Large intestine (tissue), 3 donors: ENCODE measurements at regions not wholly inside any gene's neighbourhood (a gene's known extent, or its start where the extent isn't known, plus 50 kb on each side); places are given as distances from the start of the nearest gene placed in this dataset.
A peak's percentile ranks its signal among the peaks of the same experiment; 100 is the strongest.

ENCODE experiments used
- DNase-seq, 2 donors: peaks; one replicate each; pipeline versions ENCODE4 v3.0.0 to v3.0.0-alpha.2; 2013
- H3K27ac ChIP-seq: one replicate; pipeline ENCODE4 v1.5.1; 2013; ENCODE audit warnings: low read length
- H3K27me3 ChIP-seq: 2 replicates; pipeline ENCODE4 v1.6.1; 2013; ENCODE audit warnings: low read length; ENCODE audit not compliant: control insufficient read depth, insufficient read depth
- H3K36me3 ChIP-seq: 2 replicates; pipeline ENCODE4 v1.6.1; 2013; ENCODE audit warnings: low read length; ENCODE audit not compliant: control insufficient read depth, insufficient read depth
- H3K4me1 ChIP-seq: one replicate; pipeline ENCODE4 v1.6.1; 2013; ENCODE audit warnings: low read length; ENCODE audit not compliant: control insufficient read depth, insufficient read depth
- H3K4me3 ChIP-seq: one replicate; pipeline ENCODE4 v1.5.1; 2013; ENCODE audit warnings: low read length
- H3K9me3 ChIP-seq: one replicate; pipeline ENCODE4 v1.6.1; 2013; ENCODE audit warnings: mild to moderate bottlenecking, low read depth, low read length, moderate library complexity; ENCODE audit not compliant: control insufficient read depth
- WGBS: methylation state at CpG from one replicate; pipeline ENCODE4 v1.1.5; 2013; ENCODE audit warnings: low lambda C conversion rate; ENCODE audit not compliant: insufficient coverage; 5-methylcytosine and 5-hydroxymethylcytosine counted together

- H3K36me3 ChIP-seq = no peaks in the 10 kb centered on the region
- no peaks in the 10 kb centered on the region for H3K9me3 ChIP-seq
- WGBS = no CpG with 5 or more reads among the region's 14 CpGs
- H3K27me3 ChIP-seq = no peaks in the 10 kb centered on the region
- peak overlapping the region; percentile 70 for H3K27ac ChIP-seq
- peaks cover 30% of the 10 kb centered on the region for H3K4me1 ChIP-seq
- DNase-seq = peak; percentile 40 to 59
- H3K4me3 ChIP-seq = no peak overlapping the region
Observed at GRCh38 chr6:37092923-37093727, 76.8 kb upstream of the PIM1 start.

DNA sequence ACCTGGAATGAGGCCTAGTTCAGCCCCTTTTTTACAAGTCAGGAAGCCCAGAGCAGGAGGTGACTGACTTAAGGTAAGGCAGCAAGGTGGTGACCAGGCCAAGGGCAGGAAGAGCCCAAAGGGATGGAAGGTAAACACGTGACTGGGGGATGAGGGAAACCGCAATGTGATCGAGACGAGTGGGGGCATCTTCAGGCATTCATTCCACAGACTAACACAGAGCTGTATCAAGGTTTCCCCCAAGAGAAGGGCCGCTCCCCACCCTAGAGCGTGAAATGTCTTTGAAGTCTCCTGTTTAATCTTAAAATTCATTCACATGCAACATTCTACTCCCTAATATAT, 76.3 kb upstream of the PIM1 start:
- H3K27me3 ChIP-seq = no peaks in the 10 kb centered on the region
- H3K4me1 ChIP-seq = peaks cover 30% of the 10 kb centered on the region
- no peak overlapping the region for H3K4me3 ChIP-seq
- no peaks in the 10 kb centered on the region for H3K36me3 ChIP-seq
- no peaks in the 10 kb centered on the region for H3K9me3 ChIP-seq
- peak overlapping the region; percentile 70 for H3K27ac ChIP-seq
- no peak for DNase-seq
- no CpG with 5 or more reads among the region's 6 CpGs for WGBS

DNA sequence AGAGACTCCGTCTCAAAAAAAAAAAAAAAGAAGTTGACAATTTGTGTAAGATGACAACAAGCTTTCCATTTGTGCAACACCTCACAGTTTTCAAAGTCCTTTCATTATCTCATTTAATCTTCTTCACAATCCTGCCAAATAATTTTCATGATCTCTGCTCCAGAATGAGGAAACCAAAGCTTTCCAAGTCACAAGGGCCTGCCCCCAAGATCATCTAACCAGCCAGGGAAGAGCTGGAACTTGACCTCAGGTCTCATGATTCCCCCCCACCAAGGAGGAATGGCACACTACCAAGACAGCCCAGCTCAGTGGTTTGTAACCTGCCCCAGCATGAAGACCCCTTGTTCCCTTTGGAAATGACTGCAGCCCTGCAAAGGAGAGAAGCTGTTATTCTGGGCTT, 74.0 kb upstream of the PIM1 start:
- peak; percentile 82 to 91 for DNase-seq
- no peaks in the 10 kb centered on the region for H3K27me3 ChIP-seq
- no peaks in the 10 kb centered on the region for H3K36me3 ChIP-seq
- no peak overlapping the region for H3K4me3 ChIP-seq
- H3K9me3 ChIP-seq = no peaks in the 10 kb centered on the region
- peaks cover 30% of the 10 kb centered on the region for H3K4me1 ChIP-seq
- no CpG with 5 or more reads among the region's 1 CpG for WGBS
- H3K27ac ChIP-seq = peak overlapping the region; percentile 72

GRCh38 chr6:37097335-37097734, 72.6 kb upstream of the PIM1 start:
- H3K27me3 ChIP-seq = no peaks in the 10 kb centered on the region
- no peaks in the 10 kb centered on the region for H3K9me3 ChIP-seq
- H3K27ac ChIP-seq = no peak overlapping the region
- H3K4me3 ChIP-seq = no peak overlapping the region
- H3K36me3 ChIP-seq = no peaks in the 10 kb centered on the region
- DNase-seq = no peak
- no CpG with 5 or more reads among the region's 4 CpGs for WGBS
- peaks cover 41% of the 10 kb centered on the region for H3K4me1 ChIP-seq

GRCh38 chr6:37099442-37099841, 70.5 kb upstream of the PIM1 start:
- no peaks in the 10 kb centered on the region for H3K27me3 ChIP-seq
- WGBS = no CpG with 5 or more reads among the region's 2 CpGs
- H3K4me3 ChIP-seq = no peak overlapping the region
- no peaks in the 10 kb centered on the region for H3K9me3 ChIP-seq
- no peak for DNase-seq
- no peaks in the 10 kb centered on the region for H3K36me3 ChIP-seq
- H3K4me1 ChIP-seq = peaks cover 42% of the 10 kb centered on the region
- H3K27ac ChIP-seq = no peak overlapping the region

- Histone ChIP-seq H3K4me1 (peaks cover 45% of the 10 kb centered on the region), H3K9me3 (no peaks in the 10 kb centered on the region), H3K27ac (no peak overlapping the region), H3K36me3 (no peaks in the 10 kb centered on the region), H3K4me3 (no peak overlapping the region), H3K27me3 (no peaks in the 10 kb centered on the region)
- WGBS = 72% methylated on average over 2 of the region's 6 CpGs
- no peak for DNase-seq
Observed at GRCh38 chr6:37100745-37101144, 69.2 kb upstream of the PIM1 start.

DNA sequence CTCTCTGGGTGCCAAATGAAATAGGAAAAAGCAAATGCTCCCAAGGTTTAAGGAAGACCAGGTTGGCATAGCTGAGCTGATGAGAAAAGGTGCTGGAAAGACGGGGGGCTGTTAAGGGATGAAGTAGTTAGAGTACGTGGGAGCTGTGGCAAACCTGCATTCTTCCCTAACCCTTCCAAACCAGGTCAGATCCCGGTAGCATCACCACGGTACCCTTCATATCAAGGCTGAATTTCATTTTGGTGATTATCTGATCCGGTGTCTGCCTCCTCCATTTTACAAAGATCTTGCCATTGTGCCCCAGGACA, 68.0 kb upstream of the PIM1 start:
- WGBS = no CpG with 5 or more reads among the region's 5 CpGs
- Histone ChIP-seq H3K36me3 (no peaks in the 10 kb centered on the region), H3K27me3 (no peaks in the 10 kb centered on the region), H3K9me3 (no peaks in the 10 kb centered on the region), H3K27ac (peak overlapping the region; percentile 85), H3K4me1 (peaks cover 49% of the 10 kb centered on the region), H3K4me3 (peak overlapping the region; percentile 35)
- DNase-seq = no peak

DNA sequence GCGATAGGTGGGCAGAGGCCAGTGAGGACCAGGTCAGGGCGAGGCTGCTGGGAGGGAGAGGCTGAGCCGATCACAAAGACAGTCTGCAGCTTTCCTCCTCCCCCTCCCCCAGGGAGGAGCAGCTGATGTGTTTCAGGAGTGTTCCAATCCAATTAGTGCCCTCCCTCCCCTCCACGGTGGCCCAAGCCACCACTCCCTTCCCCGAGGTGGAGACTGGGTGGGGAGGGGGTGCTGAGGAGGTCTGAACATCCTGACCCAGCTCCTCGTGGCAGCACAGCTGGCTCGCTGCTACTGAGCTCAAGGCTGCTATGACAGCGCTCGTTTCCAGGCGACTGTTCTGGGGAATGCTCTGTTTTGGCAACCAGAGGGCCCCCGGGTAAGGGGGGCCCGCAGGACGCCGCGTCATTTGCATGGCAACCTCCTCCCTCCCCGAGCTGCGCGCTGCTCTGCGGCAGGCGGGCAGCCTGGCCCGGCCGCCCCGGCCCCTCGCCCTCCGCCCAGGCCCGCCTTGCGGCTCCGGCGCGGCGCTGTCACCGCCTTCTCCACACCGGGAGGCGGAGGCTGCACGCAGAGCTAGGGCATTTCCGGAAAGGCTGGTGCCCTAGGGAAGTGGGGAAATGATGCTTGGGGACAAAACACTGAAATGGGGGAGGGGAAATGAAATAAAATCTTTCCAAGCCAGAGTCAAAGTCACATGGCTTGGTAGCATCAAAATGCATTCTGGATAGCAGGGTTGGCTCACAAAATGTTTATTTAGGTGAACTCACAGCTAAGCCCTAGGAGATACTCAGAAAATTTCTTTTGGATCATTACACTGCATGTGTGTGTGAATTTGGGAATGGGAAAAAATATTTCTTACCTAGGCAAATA, 67.4 kb upstream of the PIM1 start:
- Histone ChIP-seq H3K9me3 (no peaks in the 10 kb centered on the region), H3K36me3 (no peaks in the 10 kb centered on the region), H3K27ac (peak overlapping the region; percentile 85), H3K4me3 (peak overlapping the region; percentile 35), H3K27me3 (no peaks in the 10 kb centered on the region), H3K4me1 (peaks cover 55% of the 10 kb centered on the region)
- no CpG with 5 or more reads among the region's 36 CpGs for WGBS
- peak; percentile 90 to 94 for DNase-seq

DNA sequence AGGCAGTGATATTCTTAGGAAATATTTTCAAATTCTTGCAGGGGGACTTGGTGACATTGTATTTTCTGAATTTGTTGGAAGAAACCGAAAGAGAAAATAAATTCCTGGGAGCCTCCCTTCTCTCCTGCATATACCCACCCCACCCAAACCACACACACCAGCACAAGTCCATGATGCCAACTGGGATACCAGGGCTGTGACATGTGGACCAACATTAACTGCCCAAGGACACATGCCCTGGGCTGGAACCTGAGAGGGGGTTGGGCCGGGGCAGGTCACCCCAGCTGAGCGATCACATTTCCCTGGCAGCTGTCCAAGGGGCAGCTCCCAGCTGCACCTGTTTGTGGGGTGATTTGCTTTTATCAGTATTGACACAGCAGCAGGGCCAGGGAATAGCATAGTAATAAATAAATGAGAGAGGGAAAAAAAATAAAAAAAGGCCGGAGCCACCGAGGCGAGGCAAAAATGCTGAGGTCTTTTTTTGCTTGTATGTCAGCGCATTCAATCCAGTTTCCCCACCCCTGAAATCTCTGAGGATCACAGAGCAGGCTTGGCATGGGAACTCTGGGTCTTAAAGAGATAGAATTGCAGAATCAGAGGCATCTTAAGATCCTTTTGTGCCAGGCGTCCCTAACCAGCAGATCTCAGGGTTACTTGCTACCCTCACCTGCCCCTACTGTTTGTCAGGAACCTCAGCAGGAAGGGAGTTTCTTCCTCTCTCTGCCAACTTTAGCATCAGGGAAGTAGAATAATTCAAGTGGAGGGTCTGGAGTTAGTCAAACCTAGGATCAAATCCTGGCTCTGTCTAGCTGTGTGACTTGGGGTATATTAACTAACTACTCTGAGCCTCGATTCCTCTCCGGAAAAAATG, 66.5 kb upstream of the PIM1 start:
- Histone ChIP-seq H3K4me3 (peak overlapping the region; percentile 35), H3K36me3 (no peaks in the 10 kb centered on the region), H3K27me3 (no peaks in the 10 kb centered on the region), H3K4me1 (peaks cover 55% of the 10 kb centered on the region), H3K9me3 (no peaks in the 10 kb centered on the region), H3K27ac (peak overlapping the region; percentile 85)
- 0% methylated on average over 1 of the region's 10 CpGs for WGBS
- DNase-seq = peak; percentile 95 to 98

DNA sequence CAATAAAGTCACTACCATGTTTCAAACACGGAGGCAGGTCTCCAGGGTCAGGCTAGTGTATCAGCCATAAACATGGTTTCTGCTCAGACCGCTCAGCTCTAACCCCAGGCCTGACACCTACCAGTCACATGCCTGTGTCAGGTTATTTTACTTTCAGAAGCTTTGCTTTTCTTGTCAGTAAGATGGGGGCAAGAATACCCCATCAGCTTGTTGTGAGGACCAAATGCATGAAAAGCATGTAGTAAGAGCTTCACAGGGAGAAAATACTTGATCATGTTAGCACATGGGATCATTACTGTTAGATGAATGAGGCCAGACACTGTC, 65.2 kb upstream of the PIM1 start:
- no peaks in the 10 kb centered on the region for H3K36me3 ChIP-seq
- H3K27ac ChIP-seq = peak overlapping the region; percentile 85
- H3K4me3 ChIP-seq = no peak overlapping the region
- DNase-seq = no peak
- H3K9me3 ChIP-seq = no peaks in the 10 kb centered on the region
- H3K27me3 ChIP-seq = no peaks in the 10 kb centered on the region
- peaks cover 64% of the 10 kb centered on the region for H3K4me1 ChIP-seq
- WGBS = no CpG with 5 or more reads among the region's 2 CpGs
